LNCaP clone FGC (cell line): ENCODE measurements at regions not wholly inside any gene's neighbourhood (a gene's known extent, or its start where the extent isn't known, plus 50 kb on each side); places are given as distances from the start of the nearest gene placed in this dataset.

ENCODE experiments used
- DNase-seq: peaks from one replicate; pipeline ENCODE4 v3.0.0-alpha.2; 2011; ENCODE audit warnings: low read depth
- H3K4me3 ChIP-seq: 2 replicates; pipeline ENCODE4 v1.5.1; 2011; ENCODE audit warnings: mild to moderate bottlenecking, low read depth, low read length, control low read depth
- TF ChIP-seq, protein P1 (sequence below): IDR thresholded peaks from 2 replicates; pipeline ENCODE4 v1.5.1; 2012; ENCODE audit warnings: mild to moderate bottlenecking; ENCODE audit not compliant: control insufficient read depth, insufficient read depth; ENCODE audit errors: extremely low read depth

DNA sequence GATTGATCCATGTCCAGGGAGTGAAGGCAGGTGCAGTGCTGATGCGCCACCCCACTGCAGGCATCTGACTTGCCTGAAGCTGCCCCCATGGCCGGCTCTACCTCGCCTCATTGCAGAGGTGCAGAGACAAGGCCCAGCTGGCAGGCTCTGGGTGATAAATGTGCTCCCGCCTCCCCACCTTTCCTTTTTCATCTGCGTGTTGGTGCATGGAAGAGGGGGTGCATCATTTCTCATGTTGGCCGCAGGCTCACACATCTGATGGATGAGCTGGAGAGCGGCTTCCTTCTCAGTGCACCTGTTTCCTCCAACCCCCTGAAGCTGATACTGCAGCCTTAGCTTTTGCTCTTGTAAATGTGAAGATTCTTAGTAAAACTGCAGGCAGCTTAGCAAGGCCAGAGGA, 306.0 kb upstream of the KAZN start:
- TF ChIP-seq, protein P1, sequence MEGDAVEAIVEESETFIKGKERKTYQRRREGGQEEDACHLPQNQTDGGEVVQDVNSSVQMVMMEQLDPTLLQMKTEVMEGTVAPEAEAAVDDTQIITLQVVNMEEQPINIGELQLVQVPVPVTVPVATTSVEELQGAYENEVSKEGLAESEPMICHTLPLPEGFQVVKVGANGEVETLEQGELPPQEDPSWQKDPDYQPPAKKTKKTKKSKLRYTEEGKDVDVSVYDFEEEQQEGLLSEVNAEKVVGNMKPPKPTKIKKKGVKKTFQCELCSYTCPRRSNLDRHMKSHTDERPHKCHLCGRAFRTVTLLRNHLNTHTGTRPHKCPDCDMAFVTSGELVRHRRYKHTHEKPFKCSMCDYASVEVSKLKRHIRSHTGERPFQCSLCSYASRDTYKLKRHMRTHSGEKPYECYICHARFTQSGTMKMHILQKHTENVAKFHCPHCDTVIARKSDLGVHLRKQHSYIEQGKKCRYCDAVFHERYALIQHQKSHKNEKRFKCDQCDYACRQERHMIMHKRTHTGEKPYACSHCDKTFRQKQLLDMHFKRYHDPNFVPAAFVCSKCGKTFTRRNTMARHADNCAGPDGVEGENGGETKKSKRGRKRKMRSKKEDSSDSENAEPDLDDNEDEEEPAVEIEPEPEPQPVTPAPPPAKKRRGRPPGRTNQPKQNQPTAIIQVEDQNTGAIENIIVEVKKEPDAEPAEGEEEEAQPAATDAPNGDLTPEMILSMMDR, result no peak
- no peak overlapping the region for H3K4me3 ChIP-seq
- DNase-seq, result no peak

DNA sequence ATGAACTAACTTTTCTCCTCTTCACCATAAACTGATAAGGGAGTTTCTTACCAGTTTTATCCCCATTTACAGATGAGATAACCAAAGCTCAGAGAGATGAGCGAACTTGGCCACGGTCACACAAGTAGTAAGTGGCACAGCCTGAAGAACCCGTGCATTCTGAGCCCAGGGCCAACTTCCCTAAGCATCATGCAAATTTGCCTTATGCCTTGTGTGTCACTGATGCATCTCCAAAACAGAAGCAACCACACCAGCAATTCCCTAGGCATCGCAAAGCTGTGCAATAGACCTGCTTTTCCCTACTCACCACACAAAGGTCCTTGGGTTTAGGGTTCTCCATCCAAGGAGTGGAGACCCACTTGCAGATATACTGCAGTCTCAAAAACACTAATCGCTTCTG, 304.5 kb upstream of the KAZN start:
- TF ChIP-seq, protein P1, result no peak
- H3K4me3 ChIP-seq, result no peak overlapping the region
- DNase-seq, result no peak

DNA sequence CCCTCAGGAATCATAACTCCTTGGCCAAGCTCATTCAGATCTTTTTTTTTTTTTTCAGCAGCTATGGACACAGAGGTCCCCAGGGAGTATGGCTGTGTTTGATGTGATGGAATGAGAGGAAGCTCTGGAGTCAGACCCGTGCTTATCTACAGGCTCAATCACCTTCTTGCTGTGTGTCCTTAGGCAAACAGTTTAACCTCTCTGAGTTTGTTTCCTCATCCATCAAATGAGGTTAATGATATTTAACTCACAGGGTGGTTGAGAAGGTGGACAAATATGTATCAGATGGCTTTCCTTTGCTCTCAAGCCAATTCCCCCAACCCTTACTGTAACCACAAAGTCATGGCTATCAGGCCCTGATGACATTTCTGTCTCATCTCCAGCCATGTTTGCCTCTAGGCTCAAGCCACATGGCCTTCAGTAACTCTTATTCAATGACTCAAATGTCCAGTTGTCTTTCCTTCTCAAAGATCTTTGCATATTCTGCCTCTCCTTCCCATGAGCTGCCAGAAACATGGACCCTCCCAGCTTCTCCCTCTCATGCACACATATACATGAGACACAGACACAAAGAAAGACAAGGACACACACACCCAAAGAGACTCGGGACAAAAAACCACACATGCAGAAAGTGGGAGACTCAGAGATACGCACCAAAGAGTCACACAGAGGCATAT, 303.5 kb upstream of the KAZN start:
- no peak for DNase-seq
- TF ChIP-seq, protein P1, result no peak
- H3K4me3 ChIP-seq, result no peak overlapping the region

DNA sequence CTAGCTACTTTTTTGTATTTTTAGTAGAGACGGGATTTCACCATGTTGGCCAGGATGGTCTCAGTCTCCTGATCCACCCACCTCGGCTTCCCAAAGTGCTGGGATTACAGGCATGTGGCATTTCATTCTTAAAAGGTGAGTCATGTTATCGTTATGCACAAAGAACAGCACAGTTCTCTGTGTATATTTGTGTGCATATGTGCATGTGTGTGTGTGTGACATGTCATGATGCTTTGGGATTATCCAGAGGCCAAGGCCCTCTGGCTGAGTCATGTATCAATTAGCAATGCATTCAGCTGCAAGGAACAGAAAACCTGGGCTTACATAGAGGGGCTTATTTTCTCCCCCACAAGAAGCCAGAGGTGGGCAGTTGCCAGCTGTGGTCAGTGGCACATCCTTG, 301.7 kb upstream of the KAZN start:
- no peak overlapping the region for H3K4me3 ChIP-seq
- TF ChIP-seq, protein P1, result no peak
- no peak for DNase-seq

DNA sequence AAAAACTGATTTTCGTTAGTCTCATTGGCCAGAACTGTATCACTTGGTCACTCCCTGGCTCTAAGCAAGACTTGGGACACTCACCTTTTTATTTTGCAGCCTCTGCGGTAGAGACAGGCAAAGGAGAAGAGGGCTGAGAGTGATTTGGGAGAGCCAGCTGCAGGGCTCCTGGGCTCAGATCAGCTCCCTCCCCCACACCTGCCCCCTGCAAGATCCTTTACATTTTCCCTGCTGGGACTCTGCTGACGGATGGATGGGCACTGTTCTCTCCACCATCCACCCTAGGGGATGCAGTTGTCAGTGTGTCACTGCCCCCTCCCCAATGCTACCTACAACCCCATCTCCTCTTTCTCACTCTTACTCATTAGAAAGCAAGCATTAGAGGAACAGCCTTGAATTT, 301.1 kb upstream of the KAZN start:
- no peak overlapping the region for H3K4me3 ChIP-seq
- TF ChIP-seq, protein P1, result no peak
- no peak for DNase-seq

DNA sequence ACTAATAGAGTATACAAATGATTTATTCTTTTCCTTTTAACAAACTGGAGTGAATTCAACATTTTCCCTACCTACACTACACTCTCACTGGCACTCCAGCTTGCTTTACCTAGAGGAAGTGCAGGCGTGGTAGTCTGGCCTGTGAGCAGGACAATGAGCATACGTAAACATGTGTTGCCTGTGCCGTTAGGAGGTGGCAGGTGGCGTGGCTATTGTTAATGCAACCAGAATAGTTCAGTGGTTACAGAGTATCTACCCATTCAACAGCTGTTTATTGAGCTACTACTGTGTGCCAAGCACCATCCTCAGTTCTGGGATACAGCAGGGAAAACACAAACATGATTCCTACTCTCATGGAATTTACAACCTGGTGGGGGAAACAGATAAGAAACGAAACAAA, 299.7 kb upstream of the KAZN start:
- H3K4me3 ChIP-seq, result no peak overlapping the region
- no peak for DNase-seq
- TF ChIP-seq, protein P1, result no peak

DNA sequence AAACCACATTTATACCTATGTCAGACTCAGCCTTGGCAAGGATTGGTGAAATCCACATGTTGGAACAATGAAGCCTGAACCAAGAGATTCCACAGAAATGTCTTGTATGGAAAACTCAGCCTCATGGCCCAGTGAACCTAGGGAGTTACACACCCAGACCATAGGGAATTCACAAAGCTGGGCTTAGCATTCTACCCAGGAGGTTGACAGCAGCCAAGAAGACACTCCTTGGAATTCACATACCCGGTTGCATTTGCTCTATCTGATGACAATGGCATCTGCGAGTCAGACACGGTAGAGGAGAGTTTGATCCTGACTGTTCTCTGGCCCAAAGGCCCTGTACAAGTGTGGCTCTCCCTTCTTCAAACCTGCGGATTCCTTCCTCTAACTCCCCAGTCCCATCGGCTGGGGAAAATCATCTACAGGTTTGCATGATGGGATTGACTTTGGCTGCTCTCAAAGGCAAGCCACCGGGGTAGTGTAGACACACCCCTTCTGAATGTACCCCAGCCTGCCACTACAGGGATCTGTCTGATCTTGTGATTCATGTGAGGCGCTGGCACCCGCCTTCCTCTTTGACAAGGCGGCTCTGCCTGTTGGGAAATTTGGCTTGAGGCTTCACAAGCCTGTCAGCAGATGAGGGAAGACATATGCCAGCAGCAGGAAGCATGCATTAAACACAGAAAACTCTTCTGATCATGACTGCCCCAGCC, 297.3 kb upstream of the KAZN start:
- no peak overlapping the region for H3K4me3 ChIP-seq
- DNase-seq, result no peak
- TF ChIP-seq, protein P1, result no peak
